ENCODE measurements at regions not wholly inside any gene's neighbourhood (a gene's known extent, or its start where the extent isn't known, plus 50 kb on each side); places are given as distances from the start of the nearest gene placed in this dataset.

DNA sequence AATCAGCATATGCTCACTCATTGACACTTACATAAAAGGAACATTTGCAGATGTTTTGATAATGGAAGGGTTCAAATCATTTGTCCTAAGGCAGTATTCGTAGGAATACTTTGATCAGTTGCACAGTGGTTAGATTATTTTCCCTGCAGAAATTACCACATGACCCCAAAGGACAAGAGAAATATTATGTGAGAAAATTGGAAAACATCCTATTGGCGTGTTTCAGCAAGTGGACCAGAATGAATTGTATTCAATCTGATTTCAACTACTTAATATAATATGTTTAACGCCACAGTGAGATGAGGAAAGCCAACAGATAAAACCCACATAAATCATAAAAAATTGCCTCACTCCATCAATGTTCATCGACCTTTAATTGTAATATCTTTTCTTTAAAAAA lies 195.0 kb upstream of the MDFIC2 start:
- no peak for TF ChIP-seq POLR2AphosphoS5 (IDR thresholded peaks at IDR 0.05)
- TF ChIP-seq SMC3 (conservative IDR thresholded peaks at IDR 0.05; ENCODE audit: poor library complexity): no peak
- TF ChIP-seq, protein P1, sequence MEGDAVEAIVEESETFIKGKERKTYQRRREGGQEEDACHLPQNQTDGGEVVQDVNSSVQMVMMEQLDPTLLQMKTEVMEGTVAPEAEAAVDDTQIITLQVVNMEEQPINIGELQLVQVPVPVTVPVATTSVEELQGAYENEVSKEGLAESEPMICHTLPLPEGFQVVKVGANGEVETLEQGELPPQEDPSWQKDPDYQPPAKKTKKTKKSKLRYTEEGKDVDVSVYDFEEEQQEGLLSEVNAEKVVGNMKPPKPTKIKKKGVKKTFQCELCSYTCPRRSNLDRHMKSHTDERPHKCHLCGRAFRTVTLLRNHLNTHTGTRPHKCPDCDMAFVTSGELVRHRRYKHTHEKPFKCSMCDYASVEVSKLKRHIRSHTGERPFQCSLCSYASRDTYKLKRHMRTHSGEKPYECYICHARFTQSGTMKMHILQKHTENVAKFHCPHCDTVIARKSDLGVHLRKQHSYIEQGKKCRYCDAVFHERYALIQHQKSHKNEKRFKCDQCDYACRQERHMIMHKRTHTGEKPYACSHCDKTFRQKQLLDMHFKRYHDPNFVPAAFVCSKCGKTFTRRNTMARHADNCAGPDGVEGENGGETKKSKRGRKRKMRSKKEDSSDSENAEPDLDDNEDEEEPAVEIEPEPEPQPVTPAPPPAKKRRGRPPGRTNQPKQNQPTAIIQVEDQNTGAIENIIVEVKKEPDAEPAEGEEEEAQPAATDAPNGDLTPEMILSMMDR (IDR thresholded peaks at IDR 0.05; ENCODE audit: poor library complexity, severe bottlenecking): no peak
- no peak for TF ChIP-seq RAD21 (conservative IDR thresholded peaks at IDR 0.05)

All from neural cell (in vitro differentiated cells).